Ishikawa (cell line): ENCODE measurements at regions not wholly inside any gene's neighbourhood (a gene's known extent, or its start where the extent isn't known, plus 50 kb on each side); places are given as distances from the start of the nearest gene placed in this dataset.

Experiments used
- CEBPB ChIP-seq: IDR thresholded peaks from 2 replicates; pipeline ENCODE4 v1.6.1; 2012
- CREB1 ChIP-seq: IDR thresholded peaks from 2 replicates; pipeline ENCODE4 v1.6.1; 2012; ENCODE audit warnings: low read depth
- EGR1 ChIP-seq: IDR thresholded peaks from 2 replicates; pipeline ENCODE4 v1.6.1; 2012
- EP300 ChIP-seq: IDR thresholded peaks from 2 replicates; pipeline ENCODE4 v1.6.1; 2012; ENCODE audit warnings: borderline replicate concordance
- FOXM1 ChIP-seq: IDR thresholded peaks from 2 replicates; pipeline ENCODE4 v1.6.1; 2012; ENCODE audit warnings: low read depth, borderline replicate concordance
- NFIC ChIP-seq: IDR thresholded peaks from 2 replicates; pipeline ENCODE4 v1.6.1; 2012
- RAD21 ChIP-seq: IDR thresholded peaks from 2 replicates; pipeline ENCODE4 v1.6.1; 2012; ENCODE audit warnings: low read depth
- REST ChIP-seq: IDR thresholded peaks from 2 replicates; pipeline ENCODE4 v1.6.1; 2012; ENCODE audit warnings: low read depth, mild to moderate bottlenecking
- TAF1 ChIP-seq: IDR thresholded peaks from 2 replicates; pipeline ENCODE4 v1.6.1; 2012; ENCODE audit warnings: low read depth, mild to moderate bottlenecking
- TCF12 ChIP-seq: IDR thresholded peaks from 2 replicates; pipeline ENCODE4 v1.6.1; 2012; ENCODE audit warnings: low read depth
- TEAD4 ChIP-seq: IDR thresholded peaks from 2 replicates; pipeline ENCODE4 v1.6.1; 2012
- USF1 ChIP-seq: IDR thresholded peaks from 2 replicates; pipeline ENCODE4 v1.6.1; 2012
- YY1 ChIP-seq: IDR thresholded peaks from 2 replicates; pipeline ENCODE4 v1.6.1; 2012; ENCODE audit warnings: low read depth
- ZBTB7A ChIP-seq: IDR thresholded peaks from 2 replicates; pipeline ENCODE4 v1.6.1; 2012; ENCODE audit warnings: low read depth
- TF ChIP-seq, protein P1 (sequence below): IDR thresholded peaks from 2 replicates; pipeline ENCODE4 v1.6.1; 2012

- no peak for TF ChIP-seq TEAD4
- TF ChIP-seq TAF1: no peak
- TF ChIP-seq EGR1: no peak
- TF ChIP-seq USF1: no peak
These were observed 245.3 kb downstream of the DLL1 start for GRCh38 chr6:170045563-170045960.

DNA sequence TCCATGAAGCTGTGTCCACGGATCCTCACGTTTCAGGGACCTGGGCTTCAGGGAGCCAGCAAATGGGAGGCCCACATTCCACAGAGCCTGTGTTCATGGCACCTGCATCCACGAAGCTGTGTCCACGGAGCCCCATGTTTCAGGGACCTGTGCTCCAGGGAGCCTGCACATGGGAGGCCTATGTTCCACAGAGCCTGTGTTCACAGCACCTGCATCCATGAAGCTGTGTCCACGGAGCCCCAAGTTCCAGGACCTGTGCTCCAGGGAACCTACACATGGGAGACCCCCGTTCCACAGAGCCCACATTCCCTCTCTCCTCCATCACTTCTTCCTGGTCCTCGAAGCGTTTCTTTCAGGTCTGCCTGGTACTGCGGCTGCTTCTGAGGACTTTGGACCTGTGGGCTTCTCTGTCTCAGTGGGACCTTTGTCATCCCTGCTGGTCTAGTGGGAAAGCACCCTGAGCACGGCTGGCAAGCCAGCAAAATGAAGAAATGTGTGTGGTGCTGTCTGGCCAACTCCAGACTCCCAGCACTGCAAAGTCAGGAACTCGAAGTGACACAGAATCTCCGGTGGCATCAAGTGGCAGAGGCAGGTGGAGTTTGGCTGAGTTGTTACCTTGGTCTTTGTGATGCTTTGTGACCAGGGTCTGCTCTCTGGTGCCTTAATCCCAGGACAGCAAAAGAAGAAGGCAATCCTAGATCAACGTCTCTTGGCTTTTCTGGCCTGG, 245.9 kb downstream of the DLL1 start:
- no peak for TF ChIP-seq REST
- no peak for TF ChIP-seq YY1
- no peak for TF ChIP-seq CREB1
- TF ChIP-seq FOXM1: no peak
- TF ChIP-seq TEAD4: no peak
- TF ChIP-seq EP300: no peak

- TF ChIP-seq, protein P1, sequence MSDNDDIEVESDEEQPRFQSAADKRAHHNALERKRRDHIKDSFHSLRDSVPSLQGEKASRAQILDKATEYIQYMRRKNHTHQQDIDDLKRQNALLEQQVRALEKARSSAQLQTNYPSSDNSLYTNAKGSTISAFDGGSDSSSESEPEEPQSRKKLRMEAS: no peak
- TF ChIP-seq YY1: no peak
- TF ChIP-seq FOXM1: no peak
- no peak for TF ChIP-seq NFIC
These were observed 246.7 kb downstream of the DLL1 start for GRCh38 chr6:170043881-170044790.

DNA sequence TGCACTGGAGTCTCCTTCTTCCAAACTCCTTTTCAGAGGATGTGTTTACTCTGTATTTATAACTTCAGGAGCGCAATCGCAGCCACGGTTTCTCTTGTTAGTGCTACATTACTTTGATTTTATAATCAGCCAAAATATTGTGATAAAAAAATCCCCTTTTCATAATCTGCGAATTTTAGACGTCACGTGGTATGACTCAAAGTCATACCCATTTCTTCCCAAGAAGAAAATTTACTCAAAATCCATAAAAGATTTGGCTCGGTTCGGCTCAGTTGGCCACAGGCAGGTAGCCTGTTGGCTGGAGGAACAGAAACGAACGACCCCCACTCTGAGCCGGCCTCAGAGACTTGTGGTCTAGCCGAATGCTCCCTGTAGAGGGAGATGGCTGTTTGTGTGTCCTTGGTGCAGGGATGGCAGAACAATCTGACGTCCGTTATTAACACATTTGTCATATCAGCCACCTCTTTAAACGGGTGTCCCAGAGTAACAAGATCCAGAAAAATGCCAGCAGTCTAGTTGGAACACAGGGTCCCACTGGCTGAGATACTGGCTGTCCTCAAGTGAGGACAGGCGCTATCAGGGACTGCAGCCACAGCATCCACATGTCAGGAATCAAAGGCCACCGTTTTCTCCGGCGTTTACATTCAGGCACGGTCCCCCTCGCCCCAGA, 247.6 kb downstream of the DLL1 start:
- TF ChIP-seq RAD21: no peak
- no peak for TF ChIP-seq YY1
- no peak for TF ChIP-seq TEAD4
- TF ChIP-seq EP300: no peak
- no peak for TF ChIP-seq NFIC
- TF ChIP-seq CREB1: no peak
- TF ChIP-seq EGR1: no peak
- TF ChIP-seq USF1: no peak
- no peak for TF ChIP-seq ZBTB7A
- TF ChIP-seq, protein P1: no peak
- TF ChIP-seq REST: no peak
- TF ChIP-seq TCF12: no peak
- TF ChIP-seq FOXM1: no peak
- TF ChIP-seq TAF1: no peak

GRCh38 chr6:170042596-170043118, 248.2 kb downstream of the DLL1 start:
- TF ChIP-seq FOXM1 (no peak), CREB1 (no peak), TCF12 (no peak), REST (no peak), RAD21 (no peak), TAF1 (no peak), CEBPB (no peak), EGR1 (no peak), TEAD4 (no peak), NFIC (no peak), YY1 (no peak), USF1 (no peak), EP300 (no peak), ZBTB7A (no peak)
- TF ChIP-seq, protein P1: no peak
